H1 (cell line): ENCODE measurements at regions not wholly inside any gene's neighbourhood (a gene's known extent, or its start where the extent isn't known, plus 50 kb on each side); places are given as distances from the start of the nearest gene placed in this dataset.

Experiments used
- CTCF ChIA-PET: fragments of 300-600 bp; sonication (Branson Sonifier 250); formaldehyde crosslinking; loops from one replicate; lab custom pipeline; 2021; ENCODE audit not compliant: partially characterized antibody; lab: Charles Lee
- POLR2A ChIA-PET: fragments of 300-600 bp; sonication (Branson Sonifier 250); formaldehyde crosslinking; loops from one replicate; lab custom pipeline; 2021; ENCODE audit warnings: inconsistent platforms; ENCODE audit not compliant: partially characterized antibody; lab: Charles Lee
- DNase-seq, 2 experiments: peaks; one replicate each; pipeline versions ENCODE4 v3.0.0 to v3.0.0-alpha.2; 2010 to 2022; ENCODE audit warnings: low spot score in 2 of 2, low read depth in 1 of 2, mixed read lengths in 1 of 2
- FAIRE-seq: peaks from 2 replicates; lab custom pipeline; 2011; peaks lifted over from hg19 to GRCh38; lab: Jason Lieb, UNC
- H2AFZ ChIP-seq: 2 replicates; pipeline ENCODE4 v1.8.1; 2012; ENCODE audit warnings: low read length, inconsistent platforms
- H2AK5ac ChIP-seq: 2 replicates; pipeline ENCODE4 v1.6.1; 2013; ENCODE audit warnings: low read depth, low read length
- H2BK120ac ChIP-seq: replicated peaks from 2 replicates; pipeline ENCODE3; 2013; ENCODE audit warnings: low read depth, low read length, inconsistent platforms
- H2BK12ac ChIP-seq: 2 replicates; pipeline ENCODE4 v1.6.1; 2013; ENCODE audit warnings: low read depth, low read length
- H2BK15ac ChIP-seq: 2 replicates; pipeline ENCODE4 v1.6.1; 2013; ENCODE audit warnings: low read length
- H2BK20ac ChIP-seq: 2 replicates; pipeline ENCODE4 v1.6.1; 2013; ENCODE audit warnings: low read length
- H2BK5ac ChIP-seq: 2 replicates; pipeline ENCODE4 v1.6.1; 2013; ENCODE audit warnings: low read depth, low read length
- H3K14ac ChIP-seq: 2 replicates; pipeline ENCODE4 v1.6.1; 2013; ENCODE audit warnings: inconsistent platforms; ENCODE audit not compliant: insufficient read length
- H3K18ac ChIP-seq: 2 replicates; pipeline ENCODE4 v1.6.1; 2013; ENCODE audit warnings: low read length; ENCODE audit errors: extremely low read depth
- H3K23ac ChIP-seq: 2 replicates; pipeline ENCODE4 v1.6.1; 2013; ENCODE audit warnings: inconsistent platforms; ENCODE audit not compliant: insufficient read length
- H3K23me2 ChIP-seq: 2 replicates; pipeline ENCODE4 v1.6.1; 2013; ENCODE audit warnings: low read depth, low read length
- H3K27ac ChIP-seq: 2 replicates; pipeline ENCODE4 v1.6.1; 2011; ENCODE audit warnings: low read depth, low read length, inconsistent platforms
- H3K27me3 ChIP-seq, 4 experiments: replicated peaks in 1 of 4; 1 replicate in 1 of 4; 2 replicates in 3 of 4; pipeline versions ENCODE4 v1.6.1 to v1.8.1; 2011 to 2013; ENCODE audit warnings: low read length in 3 of 4, mild to moderate bottlenecking in 3 of 4, inconsistent platforms in 2 of 4, mixed read lengths in 2 of 4, moderate library complexity in 1 of 4; ENCODE audit not compliant: control insufficient read depth in 3 of 4, insufficient read depth in 3 of 4; ENCODE audit errors: extremely low read depth in 1 of 4
- H3K36me3 ChIP-seq, 4 experiments: 2 replicates each; pipeline versions ENCODE4 v1.6.1 to v1.8.1; 2011 to 2013; ENCODE audit warnings: mild to moderate bottlenecking in 4 of 4, low read length in 3 of 4, moderate library complexity in 2 of 4, control low read depth in 1 of 4, inconsistent platforms in 1 of 4; ENCODE audit not compliant: insufficient read depth in 4 of 4, control insufficient read depth in 2 of 4
- H3K4ac ChIP-seq: replicated peaks from 2 replicates; pipeline ENCODE3; 2013; ENCODE audit warnings: low read length, low read depth, mixed read lengths, inconsistent platforms; ENCODE audit not compliant: insufficient read length
- H3K4me1 ChIP-seq, 4 experiments: replicated peaks in 1 of 4; 1 replicate in 1 of 4; 2 replicates in 3 of 4; pipeline versions ENCODE4 v1.6.1 to v1.8.1; 2011 to 2013; ENCODE audit warnings: low read length in 3 of 4, inconsistent platforms in 2 of 4, mixed read lengths in 1 of 4; ENCODE audit not compliant: insufficient read depth in 4 of 4, control insufficient read depth in 3 of 4
- H3K4me2 ChIP-seq, 2 experiments: 2 replicates each; pipeline versions ENCODE4 v1.6.1 to v1.8.1; 2011 to 2013; ENCODE audit warnings: low read depth in 2 of 2, low read length in 2 of 2, control low read depth in 1 of 2, inconsistent platforms in 1 of 2, mild to moderate bottlenecking in 1 of 2; ENCODE audit not compliant: insufficient read depth in 1 of 2
- H3K4me3 ChIP-seq, 4 experiments: fragments of 200-600, 300-600 bp in 1 of 4; sonication (generic), shearing (Covaris generic), sonication (Bioruptor Twin) in 1 of 4; 2 replicates each; pipeline versions ENCODE4 v1.5.1 to v1.8.1; 2011 to 2016; ENCODE audit warnings: low read length in 4 of 4, low read depth in 3 of 4, control low read depth in 2 of 4, inconsistent platforms in 2 of 4, mild to moderate bottlenecking in 2 of 4, mixed read lengths in 1 of 4, moderate library complexity in 1 of 4; ENCODE audit not compliant: insufficient read depth in 2 of 4; ENCODE audit errors: extremely low read depth in 1 of 4
- H3K56ac ChIP-seq: replicated peaks from 2 replicates; pipeline ENCODE3; 2013; ENCODE audit warnings: low read depth, mild to moderate bottlenecking, mixed read lengths, low read length, inconsistent platforms; ENCODE audit not compliant: insufficient read length
- H3K79me1 ChIP-seq: 2 replicates; pipeline ENCODE4 v1.6.1; 2013; ENCODE audit warnings: low read depth, low read length, control low read depth
- H3K79me2 ChIP-seq, 2 experiments: 2 replicates each; pipeline versions ENCODE4 v1.6.1 to v1.8.1; 2012 to 2013; ENCODE audit warnings: low read length in 2 of 2, mild to moderate bottlenecking in 2 of 2, inconsistent platforms in 1 of 2; ENCODE audit not compliant: insufficient read depth in 2 of 2, control insufficient read depth in 1 of 2
- H3K9ac ChIP-seq, 4 experiments: replicated peaks in 1 of 4; 1 replicate in 1 of 4; 2 replicates in 3 of 4; pipeline versions ENCODE4 v1.6.1 to v1.8.1; 2011 to 2013; ENCODE audit warnings: low read depth in 3 of 4, low read length in 3 of 4, control low read depth in 2 of 4, mild to moderate bottlenecking in 2 of 4, moderate library complexity in 2 of 4, inconsistent platforms in 1 of 4; ENCODE audit errors: extremely low read depth in 1 of 4
- H3K9me3 ChIP-seq, 2 experiments: 2 replicates each; pipeline versions ENCODE4 v1.6.1 to v1.8.1; 2012 to 2013; ENCODE audit warnings: mild to moderate bottlenecking in 2 of 2, moderate library complexity in 2 of 2, control low read depth in 1 of 2, inconsistent platforms in 1 of 2, low read depth in 1 of 2, low read length in 1 of 2, mixed read lengths in 1 of 2; ENCODE audit not compliant: insufficient read depth in 2 of 2
- H4K20me1 ChIP-seq, 2 experiments: replicated peaks in 1 of 2; 2 replicates each; pipeline versions ENCODE3 to v1.8.1; 2011 to 2013; ENCODE audit warnings: inconsistent platforms in 2 of 2, low read length in 2 of 2, mild to moderate bottlenecking in 1 of 2; ENCODE audit not compliant: insufficient read depth in 2 of 2, control insufficient read depth in 1 of 2
- H4K5ac ChIP-seq: 2 replicates; pipeline ENCODE4 v1.6.1; 2013; ENCODE audit warnings: low read length, low read depth, mixed read lengths, inconsistent platforms; ENCODE audit not compliant: insufficient read length
- H4K8ac ChIP-seq: 2 replicates; pipeline ENCODE4 v1.8.0; 2013; ENCODE audit warnings: mild to moderate bottlenecking, moderate library complexity, low read length, inconsistent platforms; ENCODE audit not compliant: insufficient read depth; ENCODE audit errors: extremely low read depth
- H4K91ac ChIP-seq: replicated peaks from 2 replicates; pipeline ENCODE3; 2013; ENCODE audit warnings: low read length, mixed read lengths, inconsistent platforms; ENCODE audit not compliant: insufficient read length
- BCL11A ChIP-seq, 2 experiments: IDR thresholded peaks; one replicate each; pipeline ENCODE4 v1.6.1; 2011; ENCODE audit warnings: low read depth in 2 of 2, low read length in 2 of 2, mild to moderate bottlenecking in 2 of 2
- CBX8 ChIP-seq: fragments of 300-800, 300-1000 bp; sonication (generic); IDR thresholded peaks from 2 replicates; pipeline ENCODE4 v1.7.1; 2016; ENCODE audit warnings: low read depth, low read length, borderline replicate concordance
- CEBPB ChIP-seq: IDR thresholded peaks from 2 replicates; pipeline ENCODE4 v1.6.1; 2012; ENCODE audit warnings: low read depth, low read length
- CHD2 ChIP-seq: IDR thresholded peaks from 2 replicates; pipeline ENCODE4 v1.6.1; 2012; ENCODE audit warnings: low read length, improper control_type of control experiment
- CTBP2 ChIP-seq: IDR thresholded peaks from 2 replicates; pipeline ENCODE4 v1.7.0; 2011; ENCODE audit warnings: borderline replicate concordance, mild to moderate bottlenecking, moderate library complexity, mixed read lengths, low read length; ENCODE audit not compliant: insufficient read depth, insufficient read length
- GABPA ChIP-seq: IDR thresholded peaks from 2 replicates; pipeline ENCODE4 v1.6.1; 2011; ENCODE audit warnings: mild to moderate bottlenecking, low read length, moderate library complexity, borderline replicate concordance; ENCODE audit not compliant: insufficient read depth
- HDAC2 ChIP-seq, 2 experiments: fragments of 300-600 bp in 1 of 2; sonication (generic) in 1 of 2; IDR thresholded peaks; 2 replicates each; pipeline ENCODE4 v1.6.1; 2011 to 2012; ENCODE audit warnings: low read depth in 2 of 2, low read length in 2 of 2, mild to moderate bottlenecking in 2 of 2, moderate library complexity in 2 of 2, borderline replicate concordance in 1 of 2, inconsistent platforms in 1 of 2
- KDM5A ChIP-seq: fragments of 200-600 bp; IDR thresholded peaks from 2 replicates; pipeline ENCODE4 v1.7.1; 2012; ENCODE audit warnings: mild to moderate bottlenecking, low read length, inconsistent platforms, mixed read lengths
- POLR2A ChIP-seq, 2 experiments: IDR thresholded peaks; 1 replicate in 1 of 2; 2 replicates in 1 of 2; pipeline ENCODE4 v1.6.1; 2011; ENCODE audit warnings: low read depth in 2 of 2, low read length in 2 of 2, mild to moderate bottlenecking in 2 of 2; ENCODE audit errors: control extremely low read depth in 1 of 2
- RFX5 ChIP-seq: IDR thresholded peaks from 2 replicates; pipeline ENCODE4 v1.6.1; 2011; ENCODE audit warnings: low read depth, low read length, improper control_type of control experiment, borderline replicate concordance
- RXRA ChIP-seq: IDR thresholded peaks from 2 replicates; pipeline ENCODE4 v1.6.1; 2011; ENCODE audit warnings: low read depth, mild to moderate bottlenecking, low read length, moderate library complexity; ENCODE audit not compliant: insufficient read depth
- SAP30 ChIP-seq: fragments of 300-600 bp; sonication (generic); IDR thresholded peaks from 2 replicates; pipeline ENCODE4 v1.7.1; 2012; ENCODE audit warnings: low read length, moderate library complexity, mild to moderate bottlenecking, inconsistent platforms; ENCODE audit not compliant: insufficient read depth, insufficient replicate concordance
- SRF ChIP-seq: IDR thresholded peaks from 2 replicates; pipeline ENCODE4 v1.6.1; 2011; ENCODE audit warnings: mild to moderate bottlenecking, low read depth, low read length, moderate library complexity
- ZNF274 ChIP-seq: IDR thresholded peaks from 2 replicates; pipeline ENCODE4 v1.7.0; 2012; ENCODE audit warnings: low read length, borderline replicate concordance; ENCODE audit errors: extremely low read depth
- WGBS, 2 experiments: shearing (Covaris generic) in 1 of 2; methylation state at CpG; one replicate each; pipeline versions ENCODE4 v1.1.6 to v1.1.7; 2013 to 2015; ENCODE audit warnings: low lambda C conversion rate in 2 of 2, mixed read lengths in 2 of 2, inconsistent platforms in 1 of 2, low coverage in 1 of 2, missing lambda C conversion rate in 1 of 2; ENCODE audit not compliant: insufficient replicate concordance in 2 of 2, insufficient coverage in 1 of 2, insufficient read length in 1 of 2; ENCODE audit errors: extremely low coverage in 1 of 2, missing lambda C conversion rate in 1 of 2; 5-methylcytosine and 5-hydroxymethylcytosine counted together

DNA sequence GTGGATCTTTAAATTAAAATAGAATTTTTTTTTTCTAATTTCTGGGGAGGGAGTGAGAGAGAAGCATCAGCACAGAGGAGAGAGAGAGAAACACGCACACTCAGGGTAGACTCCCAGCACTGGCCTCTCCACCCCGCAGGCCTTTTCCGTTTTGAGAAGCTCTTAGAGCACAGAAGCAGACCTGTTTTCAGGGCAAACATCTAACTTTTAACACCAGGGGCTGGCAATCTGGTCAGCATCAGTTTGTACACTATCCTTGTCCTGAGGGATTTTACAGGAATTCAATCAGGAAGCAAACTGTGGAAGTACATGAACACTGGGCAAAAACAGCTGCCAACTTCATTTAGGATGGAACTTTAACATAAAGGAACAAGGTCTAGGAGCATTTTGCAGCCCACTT lies 117.9 kb upstream of the ESRRG start:
- no peaks in the 10 kb centered on the region for H3K79me1 ChIP-seq
- no peak for FAIRE-seq
- H2BK5ac ChIP-seq, result no peak overlapping the region
- H3K27me3 ChIP-seq, result no peaks in the 10 kb centered on the region
- no peaks in the 10 kb centered on the region for H4K20me1 ChIP-seq
- H3K23me2 ChIP-seq, result no peaks in the 10 kb centered on the region
- no peak overlapping the region for H3K4me3 ChIP-seq
- H4K5ac ChIP-seq, result no peak overlapping the region
- H3K9ac ChIP-seq, result no peak overlapping the region
- peaks cover 0 to 9% (median 2%) of the 10 kb centered on the region in 4 experiments; a peak in 3 of 7 replicates for H3K4me1 ChIP-seq
- H3K4me2 ChIP-seq, result no peak overlapping the region
- no peak overlapping the region for H2AFZ ChIP-seq
- H3K9me3 ChIP-seq, result no peaks in the 10 kb centered on the region
- no peak overlapping the region for H3K56ac ChIP-seq
- H3K79me2 ChIP-seq, result no peaks in the 10 kb centered on the region
- H2BK15ac ChIP-seq, result no peak overlapping the region
- no peaks in the 10 kb centered on the region for H3K36me3 ChIP-seq
- H3K4ac ChIP-seq, result no peak overlapping the region
- TF ChIP-seq RFX5 (no peak), CTBP2 (no peak), GABPA (no peak), SRF (no peak), CHD2 (no peak), POLR2A (IDR thresholded peaks at IDR 0.05; ENCODE audit: control extremely low read depth in 1 of 2, low read depth in 2 of 2, low read length in 2 of 2) (no peak), BCL11A (IDR thresholded peaks at IDR 0.05; ENCODE audit: low read depth in 2 of 2, low read length in 2 of 2) (no peak), CEBPB (no peak), ZNF274 (no peak), HDAC2 (IDR thresholded peaks at IDR 0.05; ENCODE audit: borderline replicate concordance in 1 of 2, low read depth in 2 of 2, low read length in 2 of 2) (no peak), KDM5A (no peak), SAP30 (no peak), CBX8 (no peak), RXRA (no peak)
- H2BK120ac ChIP-seq, result no peak overlapping the region
- no peak overlapping the region for H3K18ac ChIP-seq
- H3K27ac ChIP-seq, result no peak overlapping the region
- H2BK12ac ChIP-seq, result no peak overlapping the region
- 88% methylated on average over 3 of the region's 3 CpGs; no CpG with 5 or more reads in 1 of the 2 experiments for WGBS, 2 experiments
- ChIA-PET POLR2A (no interaction called here), CTCF (interaction anchor here (1.0 kb wide), 1 partner anchor 82 kb away, joined by 3 read pairs; no protein-coding TSS in a partner anchor)
- H2BK20ac ChIP-seq, result no peak overlapping the region
- H2AK5ac ChIP-seq, result no peak overlapping the region
- no peak for DNase-seq
- H3K23ac ChIP-seq, result no peak overlapping the region
- no peak overlapping the region for H4K8ac ChIP-seq
- no peak overlapping the region for H4K91ac ChIP-seq
- no peak overlapping the region for H3K14ac ChIP-seq
